ENCODE measurements at regions not wholly inside any gene's neighbourhood (a gene's known extent, or its start where the extent isn't known, plus 50 kb on each side); places are given as distances from the start of the nearest gene placed in this dataset.

- no peak for DNase-seq (ENCODE audit: extremely low read depth, low read depth, low spot score)
Observed at GRCh38 chr18:41269294-41269693, 685.7 kb upstream of the PIK3C3 start.

- no peak for DNase-seq (ENCODE audit: extremely low read depth, low read depth, low spot score)
Observed at GRCh38 chr18:41268271-41268670, 686.8 kb upstream of the PIK3C3 start.

- DNase-seq (ENCODE audit: extremely low read depth, low read depth, low spot score) = no peak
Observed at GRCh38 chr18:41266616-41267015, 688.4 kb upstream of the PIK3C3 start.

- DNase-seq (ENCODE audit: extremely low read depth, low read depth, low spot score) = no peak
Observed at GRCh38 chr18:41266204-41266603, 688.8 kb upstream of the PIK3C3 start.

- DNase-seq (ENCODE audit: extremely low read depth, low read depth, low spot score) = no peak
Observed at GRCh38 chr18:41265047-41265446, 690.0 kb upstream of the PIK3C3 start.

- no peak for DNase-seq (ENCODE audit: extremely low read depth, low read depth, low spot score)
Observed at GRCh38 chr18:41263956-41264355, 691.1 kb upstream of the PIK3C3 start.

- DNase-seq (ENCODE audit: extremely low read depth, low read depth, low spot score) = no peak
Observed at GRCh38 chr18:41262688-41263087, 692.3 kb upstream of the PIK3C3 start.

- DNase-seq (ENCODE audit: extremely low read depth, low read depth, low spot score) = no peak
Observed at GRCh38 chr18:41244591-41245037, 710.4 kb upstream of the PIK3C3 start.

GRCh38 chr18:41237317-41237716, 717.7 kb upstream of the PIK3C3 start:
- DNase-seq (ENCODE audit: extremely low read depth, low read depth, low spot score) = no peak

GRCh38 chr18:41231681-41232080, 723.4 kb upstream of the PIK3C3 start:
- no peak for DNase-seq (ENCODE audit: extremely low read depth, low read depth, low spot score)

- no peak for DNase-seq (ENCODE audit: extremely low read depth, low read depth, low spot score)
Observed at GRCh38 chr18:41227993-41228392, 727.0 kb upstream of the PIK3C3 start.

GRCh38 chr18:41226911-41227310, 728.1 kb upstream of the PIK3C3 start:
- DNase-seq (ENCODE audit: extremely low read depth, low read depth, low spot score) = no peak

GRCh38 chr18:41226186-41226585, 728.8 kb upstream of the PIK3C3 start:
- DNase-seq (ENCODE audit: extremely low read depth, low read depth, low spot score) = peak; percentile 4

GRCh38 chr18:41216341-41217003, 738.6 kb upstream of the PIK3C3 start:
- DNase-seq (ENCODE audit: extremely low read depth, low read depth, low spot score) = no peak

GRCh38 chr18:41207706-41208105, 747.3 kb upstream of the PIK3C3 start:
- no peak for DNase-seq (ENCODE audit: extremely low read depth, low read depth, low spot score)

- DNase-seq (ENCODE audit: extremely low read depth, low read depth, low spot score) = no peak
Observed at GRCh38 chr18:41206341-41206830, 748.6 kb upstream of the PIK3C3 start.

- no peak for DNase-seq (ENCODE audit: extremely low read depth, low read depth, low spot score)
Observed at GRCh38 chr18:41199212-41199611, 755.8 kb upstream of the PIK3C3 start.

- DNase-seq (ENCODE audit: extremely low read depth, low read depth, low spot score) = no peak
Observed at GRCh38 chr18:41197967-41198366, 757.1 kb upstream of the PIK3C3 start.

- no peak for DNase-seq (ENCODE audit: extremely low read depth, low read depth, low spot score)
Observed at GRCh38 chr18:41170346-41170745, 784.7 kb upstream of the PIK3C3 start.

GRCh38 chr18:41165625-41166024, 789.4 kb upstream of the PIK3C3 start:
- DNase-seq (ENCODE audit: extremely low read depth, low read depth, low spot score) = no peak

- DNase-seq (ENCODE audit: extremely low read depth, low read depth, low spot score) = no peak
Observed at GRCh38 chr18:41162781-41163180, 792.3 kb upstream of the PIK3C3 start.

GRCh38 chr18:41162191-41162590, 792.8 kb upstream of the PIK3C3 start:
- DNase-seq (ENCODE audit: extremely low read depth, low read depth, low spot score) = no peak

Data from glomerular endothelial cell (primary cell).